GM18505 (cell line): ENCODE measurements at regions not wholly inside any gene's neighbourhood (a gene's known extent, or its start where the extent isn't known, plus 50 kb on each side); places are given as distances from the start of the nearest gene placed in this dataset.
"Not testable (repeated sequence)": the region's sequence is repeated elsewhere in the genome, so short reads cannot be mapped to it uniquely, and the experiment has no call there.

Experiments used
- ATAC-seq: cut with Tn5 transposase; IDR thresholded peaks from one replicate; pipeline ENCODE4 v1.9.1; 2021; ENCODE audit not compliant: unreplicated experiment
- POLR2A ChIP-seq: IDR thresholded peaks from 4 replicates; pipeline ENCODE4 v1.6.1; 2011; ENCODE audit warnings: borderline replicate concordance; ENCODE audit not compliant: insufficient read depth, insufficient read length; ENCODE audit errors: extremely low read depth

- ATAC-seq, result no peak
- TF ChIP-seq POLR2A, result no peak
These were observed 128.8 kb downstream of the LMNTD1 start for GRCh38 chr12:25424211-25424731.

DNA sequence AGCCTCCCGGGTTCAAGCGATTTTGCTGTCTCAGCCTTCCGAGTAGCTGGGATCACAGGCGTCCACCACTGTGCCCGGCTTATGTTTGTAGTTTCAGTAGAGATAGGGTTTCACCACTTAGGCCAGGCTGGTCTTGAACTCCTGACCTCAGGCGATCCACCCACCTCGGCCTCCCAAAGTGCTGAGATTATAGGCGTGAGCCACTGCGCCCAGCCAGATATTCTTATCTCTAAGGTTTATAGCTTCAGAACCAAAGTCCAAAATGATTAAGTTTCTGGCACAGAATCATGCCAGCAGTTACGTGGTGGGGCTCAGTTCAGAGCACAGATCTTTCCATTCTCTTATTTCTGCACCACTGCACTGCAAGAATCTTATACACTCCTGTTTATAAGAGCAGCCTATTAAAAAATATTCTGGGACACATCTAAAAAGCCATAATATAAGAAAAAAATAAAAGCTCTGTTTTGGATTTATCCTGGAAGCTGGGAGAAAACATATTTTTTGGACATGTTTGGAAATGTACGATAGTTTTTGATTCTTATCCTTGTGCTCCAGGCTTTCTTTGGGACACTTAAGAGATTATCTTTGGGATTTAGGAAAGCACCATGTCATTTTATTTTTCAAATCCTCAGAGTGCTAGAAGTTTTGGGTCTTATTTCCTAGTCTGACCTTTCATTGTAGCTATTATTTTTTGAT, 129.6 kb downstream of the LMNTD1 start:
- no peak for ATAC-seq
- no peak for TF ChIP-seq POLR2A

GRCh38 chr12:25422241-25422640, 130.8 kb downstream of the LMNTD1 start:
- no peak for TF ChIP-seq POLR2A
- no peak for ATAC-seq

- ATAC-seq, result no peak
These were observed 131.4 kb downstream of the LMNTD1 start for GRCh38 chr12:25421651-25422167.

GRCh38 chr12:25420116-25420515, 133.0 kb downstream of the LMNTD1 start:
- TF ChIP-seq POLR2A, result no peak
- no peak for ATAC-seq

More at GRCh38 chr12:25421651-25422167, 131.4 kb downstream of the LMNTD1 start:
- TF ChIP-seq POLR2A, result no peak

DNA sequence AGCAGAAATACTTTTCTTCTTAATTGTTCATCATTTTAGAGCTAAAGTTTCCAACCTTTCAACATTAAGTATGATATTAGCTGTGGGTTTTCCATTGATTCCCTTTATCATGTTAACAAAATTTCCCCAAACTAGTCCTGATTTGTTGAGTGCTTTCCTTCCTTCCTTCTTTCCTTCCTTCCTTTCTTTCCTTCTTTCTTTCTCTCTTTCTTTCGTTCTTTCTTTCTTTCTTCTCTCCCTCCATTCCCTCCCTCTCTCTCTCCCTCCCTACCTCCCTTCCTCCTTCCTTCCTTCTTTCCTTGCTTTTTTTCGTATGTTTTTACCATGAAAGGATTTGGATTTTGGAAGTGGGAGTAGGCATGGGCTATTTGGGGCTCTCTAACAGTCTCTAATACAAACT, 133.5 kb downstream of the LMNTD1 start:
- no peak for ATAC-seq
- no peak for TF ChIP-seq POLR2A

DNA sequence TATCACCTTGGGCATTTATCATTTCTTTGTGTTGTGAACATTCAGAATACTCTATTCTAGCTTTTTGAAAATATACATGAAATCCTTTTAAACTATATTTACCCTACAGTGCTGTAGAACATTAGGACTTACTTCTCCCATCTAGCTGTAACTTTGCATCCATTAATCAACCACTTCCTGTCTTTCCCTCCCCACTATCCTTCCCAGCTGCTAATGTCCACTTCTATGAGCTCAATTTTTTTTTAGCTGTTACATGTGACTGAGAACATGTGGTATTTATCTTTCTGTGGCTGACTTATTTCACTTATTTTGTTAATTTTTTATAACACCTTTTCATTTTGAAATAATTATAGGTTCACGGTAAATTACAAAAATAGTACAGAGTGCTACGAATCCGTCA, 136.0 kb downstream of the LMNTD1 start:
- ATAC-seq, result no peak
- TF ChIP-seq POLR2A, result no peak

GRCh38 chr12:25416516-25416915, 136.6 kb downstream of the LMNTD1 start:
- no peak for TF ChIP-seq POLR2A

DNA sequence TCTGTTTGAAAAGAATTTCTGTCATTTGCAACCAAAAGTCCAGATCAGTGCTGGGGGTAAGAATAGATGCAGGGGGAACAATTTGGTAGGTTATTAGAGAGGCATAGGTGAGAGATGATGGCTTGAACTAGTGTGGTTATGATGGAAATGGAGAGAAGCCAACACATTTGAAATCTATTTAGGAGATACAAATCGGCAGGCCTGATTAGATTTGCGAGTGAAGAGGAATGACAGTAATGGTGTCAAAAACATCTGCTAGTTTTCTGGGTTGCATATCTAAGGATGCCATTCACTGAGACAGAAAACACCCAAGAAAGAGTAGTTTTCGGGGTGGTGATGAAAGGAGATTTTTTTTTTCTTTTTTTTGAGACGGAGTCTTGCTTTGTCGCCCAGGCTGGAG, 138.1 kb downstream of the LMNTD1 start:
- ATAC-seq, result no peak
- no peak for TF ChIP-seq POLR2A

More at GRCh38 chr12:25416516-25416915, 136.6 kb downstream of the LMNTD1 start:
- ATAC-seq, result no peak

DNA sequence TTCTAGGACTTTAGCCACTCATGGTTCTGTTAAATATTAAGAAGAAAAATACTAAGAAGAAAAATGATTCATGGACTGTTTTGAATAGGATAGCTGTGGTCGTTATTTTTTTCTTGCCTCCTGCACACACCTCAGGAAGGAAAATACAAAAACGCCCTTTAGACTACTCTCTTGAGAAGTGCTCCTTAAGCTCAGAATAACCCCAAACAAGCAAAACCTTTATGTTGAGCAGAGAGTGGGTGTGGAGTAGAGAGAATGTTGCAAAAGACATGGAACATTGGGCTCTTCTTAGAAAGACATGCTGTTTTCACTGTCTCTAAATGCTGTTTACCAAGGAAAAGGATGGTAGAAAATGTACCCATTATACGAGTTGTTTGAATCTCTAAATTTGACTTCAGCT, 140.3 kb downstream of the LMNTD1 start:
- no peak for ATAC-seq
- no peak for TF ChIP-seq POLR2A

DNA sequence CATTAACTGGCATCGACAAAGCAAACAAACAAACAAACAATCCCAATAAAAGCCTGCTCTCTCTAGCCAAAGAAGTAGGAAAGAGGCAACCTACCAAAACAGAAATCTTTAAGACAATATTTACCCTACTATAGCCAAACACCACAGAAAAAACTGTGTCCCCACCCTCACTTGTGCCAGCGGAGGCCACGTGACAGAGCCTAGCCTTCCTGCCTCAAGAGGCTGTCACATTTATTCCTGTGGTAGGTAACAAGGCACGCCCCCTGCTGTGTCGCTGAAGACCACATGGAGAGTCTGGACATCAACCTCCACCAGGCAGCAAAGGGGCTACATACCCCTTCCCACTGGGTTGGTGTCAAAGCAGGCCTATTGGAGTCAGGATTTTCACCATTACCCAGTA, 148.1 kb downstream of the LMNTD1 start:
- ATAC-seq, result no peak
- no peak for TF ChIP-seq POLR2A

DNA sequence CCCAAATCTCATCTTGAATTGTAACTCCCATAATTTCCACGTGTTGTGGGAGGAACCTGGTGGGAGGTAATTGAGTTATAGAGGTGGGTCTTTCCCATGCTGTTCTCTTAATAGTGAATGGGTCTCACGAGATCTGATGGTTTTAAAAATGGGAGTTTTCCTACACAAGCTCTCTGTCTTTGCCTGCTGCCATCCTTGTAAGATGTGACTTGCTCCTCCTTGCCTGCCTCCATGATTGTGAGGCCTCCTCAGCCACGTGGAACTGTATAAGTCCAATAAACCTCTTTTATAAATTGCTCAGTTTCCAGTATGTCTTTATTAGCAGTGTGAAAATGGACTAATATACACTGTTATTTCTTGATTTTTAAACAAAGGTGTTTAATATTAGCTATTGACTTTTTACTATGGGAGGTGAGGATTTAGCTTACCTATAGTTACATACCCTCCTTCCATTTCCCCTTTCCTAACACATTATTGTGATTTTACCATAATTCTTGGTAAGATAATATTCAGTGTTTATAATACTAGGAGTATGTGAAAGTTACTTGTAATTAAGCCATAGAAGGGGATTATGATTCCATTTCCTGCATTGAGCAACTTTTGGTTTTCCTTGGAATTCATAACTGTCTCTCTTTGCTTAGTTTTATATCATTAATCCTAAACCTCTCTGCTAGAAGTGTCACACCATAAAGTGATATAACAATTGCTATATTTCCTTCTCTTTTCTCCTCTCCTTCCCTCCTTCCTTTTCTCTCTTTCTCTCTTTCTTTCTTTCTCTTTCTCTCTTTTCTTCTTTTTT, 151.0 kb upstream of the KRAS start:
- no peak for TF ChIP-seq POLR2A
- ATAC-seq, result no peak

- TF ChIP-seq POLR2A, result no peak
- ATAC-seq, result no peak
These were observed 146.3 kb upstream of the KRAS start for GRCh38 chr12:25397001-25397400.

DNA sequence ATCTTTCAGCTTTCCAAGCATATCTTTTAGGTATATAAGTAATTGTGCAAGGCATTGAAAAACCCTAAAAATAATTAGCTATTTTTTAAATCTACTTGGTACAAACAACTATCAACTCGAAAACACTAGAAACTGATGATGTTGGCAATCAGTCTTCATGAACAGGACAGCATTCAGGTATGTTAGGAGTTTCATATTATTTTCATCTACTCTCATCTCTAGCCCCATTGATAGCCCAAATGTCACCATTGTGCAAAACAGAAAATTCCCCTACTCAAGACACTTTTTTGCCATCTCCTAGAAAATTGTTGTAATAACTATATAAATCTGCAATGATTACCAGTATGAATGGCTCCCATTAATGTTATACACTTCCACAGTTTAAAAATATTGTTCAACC, 144.5 kb upstream of the KRAS start:
- ATAC-seq, result no peak

DNA sequence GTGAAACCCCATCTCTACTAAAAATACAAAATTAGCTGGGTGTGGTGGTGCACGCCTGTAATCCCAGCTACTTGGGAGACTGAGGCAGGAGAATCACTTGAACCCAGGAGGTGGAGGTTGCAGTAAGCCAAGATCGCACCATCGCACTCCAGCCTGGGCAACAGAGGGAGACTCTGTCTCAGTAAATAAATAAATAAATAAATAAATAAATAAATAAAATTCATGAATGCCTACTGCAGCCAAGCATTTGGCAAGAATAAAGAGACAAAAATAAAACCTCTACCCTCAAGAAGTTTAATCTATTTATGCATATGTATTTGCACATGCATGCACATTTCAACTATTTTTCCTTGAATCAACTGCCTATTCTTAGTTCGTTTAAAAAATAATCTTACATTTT, 144.0 kb upstream of the KRAS start:
- ATAC-seq, result not testable (repeated sequence)

More for the DNA sequence above, 144.5 kb upstream of the KRAS start:
- TF ChIP-seq POLR2A, result no peak
